GM12878 (cell line): ENCODE measurements at regions not wholly inside any gene's neighbourhood (a gene's known extent, or its start where the extent isn't known, plus 50 kb on each side); places are given as distances from the start of the nearest gene placed in this dataset.

Experiments
- ATAC-seq: fragments of 200-7000 bp; cut with Tn5 transposase; 3 replicates; pipeline ENCODE4 v1.9.1; 2020; ENCODE audit warnings: mild to moderate bottlenecking, moderate library complexity
- BruUV-seq: library from RNA; stranded (reverse); fragments of 400-500 nt; replicated peaks from 2 replicates; lab custom pipeline; 2021; lab: Mats Ljungman, UMichigan
- CTCF ChIA-PET: fragments of 300-600 bp; sonication (Branson Sonifier 250); formaldehyde crosslinking; extraction: SDS; loops from one replicate; lab custom pipeline; 2021; ENCODE audit warnings: inconsistent platforms; lab: Yijun Ruan, JAX
- POLR2A ChIA-PET: fragments of 350-600 bp; formaldehyde crosslinking; extraction: SDS; loops from one replicate; lab custom pipeline; 2021; ENCODE audit warnings: inconsistent platforms; lab: Charles Lee
- RAD21 ChIA-PET: fragments of 300-600 bp; sonication (Branson Sonifier 250); formaldehyde crosslinking; loops from one replicate; lab custom pipeline; 2023; ENCODE audit warnings: antibody characterized with exemption; ENCODE audit not compliant: unreplicated experiment; lab: Charles Lee
- SMC1A ChIA-PET: fragments of 300-600 bp; sonication (Branson Sonifier 250); formaldehyde crosslinking; loops from one replicate; lab custom pipeline; 2023; ENCODE audit not compliant: unreplicated experiment, uncharacterized antibody; lab: Charles Lee
- DNase-seq: peaks from one replicate; pipeline ENCODE4 v3.0.0-alpha.2; 2011; ENCODE audit warnings: low read depth, low spot score
- FAIRE-seq: peaks from 3 replicates; lab custom pipeline; 2011; peaks lifted over from hg19 to GRCh38; lab: Jason Lieb, UNC
- H2AFZ ChIP-seq: 2 replicates; pipeline ENCODE4 v1.6.0; 2011; ENCODE audit warnings: low read depth, low read length, control low read depth; ENCODE audit not compliant: control insufficient read depth
- H3K27ac ChIP-seq: 2 replicates; pipeline ENCODE4 v1.5.1; 2011; ENCODE audit warnings: control low read depth; ENCODE audit not compliant: control insufficient read depth, insufficient read depth
- H3K27me3 ChIP-seq, 2 experiments: replicated peaks in 1 of 2; 2 replicates each; pipeline versions ENCODE4 v1.6.0 to v1.6.1; 2011; ENCODE audit warnings: low read length in 1 of 2; ENCODE audit not compliant: control insufficient read depth in 2 of 2, insufficient read depth in 2 of 2
- H3K36me3 ChIP-seq, 2 experiments: 2 replicates each; pipeline ENCODE4 v1.5.1; 2011; ENCODE audit warnings: low read length in 1 of 2; ENCODE audit not compliant: control insufficient read depth in 2 of 2, insufficient read depth in 2 of 2
- H3K4me1 ChIP-seq: 2 replicates; pipeline ENCODE4 v1.6.1; 2011; ENCODE audit warnings: mild to moderate bottlenecking, low read length, moderate library complexity, mixed read lengths; ENCODE audit not compliant: control insufficient read depth, insufficient read depth
- H3K4me2 ChIP-seq: 2 replicates; pipeline ENCODE4 v1.6.0; 2011; ENCODE audit warnings: control low read depth; ENCODE audit not compliant: control insufficient read depth, insufficient read depth
- H3K4me3 ChIP-seq: fragments of 200-600 bp; sonication (generic); 2 replicates; pipeline ENCODE4 v1.5.1; 2016
- H3K79me2 ChIP-seq: 2 replicates; pipeline ENCODE4 v1.6.0; 2011; ENCODE audit warnings: low read length; ENCODE audit not compliant: control insufficient read depth, insufficient read depth
- H3K9ac ChIP-seq: 2 replicates; pipeline ENCODE4 v1.8.0; 2011; ENCODE audit warnings: low read length, control low read depth, mixed read lengths; ENCODE audit not compliant: control insufficient read depth, insufficient read depth
- H3K9me3 ChIP-seq: replicated peaks from 3 replicates; pipeline ENCODE4 v1.5.1; 2011; ENCODE audit warnings: mild to moderate bottlenecking, low read length; ENCODE audit not compliant: control insufficient read depth, insufficient read depth
- H4K20me1 ChIP-seq: 2 replicates; pipeline ENCODE4 v1.6.0; 2011; ENCODE audit not compliant: control insufficient read depth, insufficient read depth
- ASH2L ChIP-seq: fragments of 300-600, 200-600 bp; sonication (generic); IDR thresholded peaks from 2 replicates; pipeline ENCODE4 v1.6.1; 2017; ENCODE audit warnings: low read depth, mild to moderate bottlenecking, borderline replicate concordance
- ATF7 ChIP-seq: fragments of 450-650 bp; IDR thresholded peaks from 2 replicates; pipeline ENCODE4 v1.6.1; 2016; ENCODE audit warnings: low read depth, mild to moderate bottlenecking
- FOXM1 ChIP-seq: IDR thresholded peaks from 2 replicates; pipeline ENCODE4 v1.6.1; 2012; ENCODE audit warnings: low read depth, mild to moderate bottlenecking, inconsistent platforms, low read length, moderate library complexity
- GATAD2B ChIP-seq: fragments of 450-650 bp; conservative IDR thresholded peaks from 2 replicates; pipeline ENCODE4 v1.6.1; 2017; ENCODE audit warnings: low read depth, mild to moderate bottlenecking, moderate library complexity
- KDM1A ChIP-seq: fragments of 200-600 bp; sonication (generic); IDR thresholded peaks from 2 replicates; pipeline ENCODE4 v1.6.1; 2016; ENCODE audit warnings: borderline replicate concordance
- MTA3 ChIP-seq: IDR thresholded peaks from 2 replicates; pipeline ENCODE4 v1.6.1; 2012; ENCODE audit warnings: low read length, inconsistent platforms, borderline replicate concordance
- NRF1 ChIP-seq: conservative IDR thresholded peaks from 2 replicates; pipeline ENCODE4 v1.6.1; 2011; ENCODE audit warnings: mild to moderate bottlenecking, low read depth, low read length, improper control_type of control experiment
- RAD51 ChIP-seq: fragments of 450-650 bp; IDR thresholded peaks from 2 replicates; pipeline ENCODE4 v1.6.1; 2016; ENCODE audit warnings: moderate library complexity, mild to moderate bottlenecking, inconsistent platforms
- SMAD5 ChIP-seq: IDR thresholded peaks from 2 replicates; pipeline ENCODE4 v1.6.1; 2016; ENCODE audit warnings: antibody characterized with exemption, low read depth
- SUZ12 ChIP-seq: fragments of 200-600 bp; sonication (generic); IDR thresholded peaks from one replicate; pipeline ENCODE4 v1.6.1; 2018; ENCODE audit warnings: antibody characterized with exemption, mild to moderate bottlenecking; ENCODE audit not compliant: unreplicated experiment
- TARDBP ChIP-seq: IDR thresholded peaks from 2 replicates; pipeline ENCODE4 v1.6.1; 2016; ENCODE audit warnings: borderline replicate concordance
- ZBED1 ChIP-seq: IDR thresholded peaks from 2 replicates; pipeline ENCODE4 v1.6.1; 2016; ENCODE audit warnings: borderline replicate concordance
- ZBTB4 ChIP-seq: fragments of 450-650 bp; formaldehyde crosslinking; IDR thresholded peaks from 2 replicates; pipeline ENCODE4 v1.4.0; 2022; ENCODE audit warnings: mild to moderate bottlenecking, moderate library complexity
- ZNF384 ChIP-seq: IDR thresholded peaks from 2 replicates; pipeline ENCODE4 v1.6.1; 2012; ENCODE audit warnings: low read depth, mild to moderate bottlenecking, low read length, improper control_type of control experiment, borderline replicate concordance
- ZZZ3 ChIP-seq: IDR thresholded peaks from 2 replicates; pipeline ENCODE4 v1.6.1; 2011; ENCODE audit warnings: low read depth; ENCODE audit not compliant: control insufficient read depth, insufficient read length
- WGBS: methylation state at CpG from one replicate; pipeline ENCODE4 v1.1.6; 2016; ENCODE audit warnings: low lambda C conversion rate; ENCODE audit not compliant: insufficient replicate concordance, insufficient coverage; ENCODE audit errors: missing lambda C conversion rate; 5-methylcytosine and 5-hydroxymethylcytosine counted together
- in situ Hi-C: fragments of 300-500 bp; cut with MboI; formaldehyde crosslinking; loops from 9 replicates; pipeline ENCODE4 v1.14.3; 2018; ENCODE audit warnings: mixed read lengths
- intact Hi-C: fragments of 100-400 bp; cut with micrococcal nuclease; formaldehyde crosslinking; loops from one replicate; pipeline ENCODE4 v1.14.2; 2022; ENCODE audit not compliant: unreplicated experiment
- TF ChIP-seq, protein P1 (sequence below): fragments of 450-650 bp; formaldehyde crosslinking; IDR thresholded peaks from 2 replicates; pipeline ENCODE4 v1.5.0; 2022; ENCODE audit warnings: mild to moderate bottlenecking, missing genetic modification characterization
- TF ChIP-seq, protein P2 (sequence below): IDR thresholded peaks from 2 replicates; pipeline ENCODE4 v1.6.1; 2011; ENCODE audit warnings: low read depth, low read length, improper control_type of control experiment, borderline replicate concordance

- POLR2A ChIA-PET: interaction anchor here (0.5 kb wide), 1 partner anchor 96 kb away, joined by 3 read pairs; no protein-coding TSS in a partner anchor
- BruUV-seq: no TSS peak
- WGBS: 71% methylated on average over 5 of the region's 5 CpGs
Observed at GRCh38 chr1:24996456-24996855, 66.4 kb upstream of the RUNX3 start.

More at GRCh38 chr1:24996456-24996855, 66.4 kb upstream of the RUNX3 start:
- ATAC-seq (no peak), FAIRE-seq (no peak), DNase-seq (no peak)
- Histone ChIP-seq H3K4me2 (no peak overlapping the region), H3K27me3 (no peaks in the 10 kb centered on the region), H3K4me1 (peaks cover 7% of the 10 kb centered on the region), H3K36me3 (no peaks in the 10 kb centered on the region), H2AFZ (no peak overlapping the region), H3K9ac (no peak overlapping the region), H3K27ac (no peak overlapping the region), H4K20me1 (no peaks in the 10 kb centered on the region), H3K4me3 (no peak overlapping the region), H3K79me2 (no peaks in the 10 kb centered on the region), H3K9me3 (no peaks in the 10 kb centered on the region)
- in situ Hi-C loops: no loop called here
- CTCF ChIA-PET: interaction anchor here (1.5 kb wide), 1 partner anchor 24 kb away, joined by 3 read pairs; no protein-coding TSS in a partner anchor
- RAD21 ChIA-PET: no interaction called here
- intact Hi-C loops: no loop called here
- SMC1A ChIA-PET: interaction anchor here (0.8 to 0.9 kb wide), 2 partner anchors 8 to 31 kb away, joined by 3 to 4 read pairs; no protein-coding TSS in a partner anchor
- no peak for TF ChIP-seq TARDBP
- TF ChIP-seq SMAD5: no peak
- TF ChIP-seq RAD51: no peak
- no peak for TF ChIP-seq ZZZ3
- TF ChIP-seq, protein P1, sequence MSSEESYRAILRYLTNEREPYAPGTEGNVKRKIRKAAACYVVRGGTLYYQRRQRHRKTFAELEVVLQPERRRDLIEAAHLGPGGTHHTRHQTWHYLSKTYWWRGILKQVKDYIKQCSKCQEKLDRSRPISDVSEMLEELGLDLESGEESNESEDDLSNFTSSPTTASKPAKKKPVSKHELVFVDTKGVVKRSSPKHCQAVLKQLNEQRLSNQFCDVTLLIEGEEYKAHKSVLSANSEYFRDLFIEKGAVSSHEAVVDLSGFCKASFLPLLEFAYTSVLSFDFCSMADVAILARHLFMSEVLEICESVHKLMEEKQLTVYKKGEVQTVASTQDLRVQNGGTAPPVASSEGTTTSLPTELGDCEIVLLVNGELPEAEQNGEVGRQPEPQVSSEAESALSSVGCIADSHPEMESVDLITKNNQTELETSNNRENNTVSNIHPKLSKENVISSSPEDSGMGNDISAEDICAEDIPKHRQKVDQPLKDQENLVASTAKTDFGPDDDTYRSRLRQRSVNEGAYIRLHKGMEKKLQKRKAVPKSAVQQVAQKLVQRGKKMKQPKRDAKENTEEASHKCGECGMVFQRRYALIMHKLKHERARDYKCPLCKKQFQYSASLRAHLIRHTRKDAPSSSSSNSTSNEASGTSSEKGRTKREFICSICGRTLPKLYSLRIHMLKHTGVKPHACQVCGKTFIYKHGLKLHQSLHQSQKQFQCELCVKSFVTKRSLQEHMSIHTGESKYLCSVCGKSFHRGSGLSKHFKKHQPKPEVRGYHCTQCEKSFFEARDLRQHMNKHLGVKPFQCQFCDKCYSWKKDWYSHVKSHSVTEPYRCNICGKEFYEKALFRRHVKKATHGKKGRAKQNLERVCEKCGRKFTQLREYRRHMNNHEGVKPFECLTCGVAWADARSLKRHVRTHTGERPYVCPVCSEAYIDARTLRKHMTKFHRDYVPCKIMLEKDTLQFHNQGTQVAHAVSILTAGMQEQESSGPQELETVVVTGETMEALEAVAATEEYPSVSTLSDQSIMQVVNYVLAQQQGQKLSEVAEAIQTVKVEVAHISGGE (CRISPR knock-in tag): no peak
- TF ChIP-seq, protein P2, sequence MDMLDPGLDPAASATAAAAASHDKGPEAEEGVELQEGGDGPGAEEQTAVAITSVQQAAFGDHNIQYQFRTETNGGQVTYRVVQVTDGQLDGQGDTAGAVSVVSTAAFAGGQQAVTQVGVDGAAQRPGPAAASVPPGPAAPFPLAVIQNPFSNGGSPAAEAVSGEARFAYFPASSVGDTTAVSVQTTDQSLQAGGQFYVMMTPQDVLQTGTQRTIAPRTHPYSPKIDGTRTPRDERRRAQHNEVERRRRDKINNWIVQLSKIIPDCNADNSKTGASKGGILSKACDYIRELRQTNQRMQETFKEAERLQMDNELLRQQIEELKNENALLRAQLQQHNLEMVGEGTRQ: no peak
- TF ChIP-seq ATF7: no peak
- no peak for TF ChIP-seq GATAD2B
- no peak for TF ChIP-seq ASH2L
- no peak for TF ChIP-seq NRF1
- TF ChIP-seq ZBED1: no peak
- TF ChIP-seq MTA3: no peak
- TF ChIP-seq ZNF384: no peak
- no peak for TF ChIP-seq FOXM1
- no peak for TF ChIP-seq KDM1A
- TF ChIP-seq SUZ12: no peak
- TF ChIP-seq ZBTB4: no peak
